HL-60 (cell line): ENCODE measurements at regions not wholly inside any gene's neighbourhood (a gene's known extent, or its start where the extent isn't known, plus 50 kb on each side); places are given as distances from the start of the nearest gene placed in this dataset.

Source experiments
- DNase-seq, 2 experiments: peaks; one replicate each; pipeline ENCODE4 v3.0.0-alpha.2; 2010 to 2020; ENCODE audit warnings: low read depth in 1 of 2, low spot score in 1 of 2
- H3K27ac ChIP-seq: fragments of 250-450 bp; sonication (Bioruptor Pico); replicated peaks from 2 replicates; pipeline ENCODE4 v1.5.1; 2020; ENCODE audit warnings: mild to moderate bottlenecking, moderate library complexity
- H3K27me3 ChIP-seq: fragments of 250-450 bp; sonication (Bioruptor Pico); 2 replicates; pipeline ENCODE4 v1.5.1; 2021; ENCODE audit warnings: mild to moderate bottlenecking, moderate library complexity; ENCODE audit not compliant: insufficient read depth, poor library complexity, severe bottlenecking
- H3K4me3 ChIP-seq: replicated peaks from 2 replicates; pipeline ENCODE4 v1.5.1; 2011; ENCODE audit warnings: mild to moderate bottlenecking, control low read depth, low read length; ENCODE audit not compliant: insufficient read depth
- GABPA ChIP-seq: IDR thresholded peaks from 2 replicates; pipeline ENCODE4 v1.6.1; 2012; ENCODE audit warnings: low read depth
- POLR2AphosphoS5 ChIP-seq: IDR thresholded peaks from 2 replicates; pipeline ENCODE4 v1.6.1; 2012; ENCODE audit warnings: low read depth
- SPI1 ChIP-seq: IDR thresholded peaks from 2 replicates; pipeline ENCODE4 v1.6.1; 2012; ENCODE audit warnings: low read depth, mild to moderate bottlenecking, borderline replicate concordance
- TF ChIP-seq, protein P1 (sequence below): IDR thresholded peaks from 2 replicates; pipeline ENCODE4 v1.6.1; 2012; ENCODE audit warnings: low read depth; ENCODE audit not compliant: insufficient replicate concordance
- TF ChIP-seq, protein P2 (sequence below): IDR thresholded peaks from one replicate; pipeline ENCODE4 v1.5.1; 2011; ENCODE audit warnings: low read length, control low read depth, inconsistent platforms; ENCODE audit not compliant: insufficient read depth

DNA sequence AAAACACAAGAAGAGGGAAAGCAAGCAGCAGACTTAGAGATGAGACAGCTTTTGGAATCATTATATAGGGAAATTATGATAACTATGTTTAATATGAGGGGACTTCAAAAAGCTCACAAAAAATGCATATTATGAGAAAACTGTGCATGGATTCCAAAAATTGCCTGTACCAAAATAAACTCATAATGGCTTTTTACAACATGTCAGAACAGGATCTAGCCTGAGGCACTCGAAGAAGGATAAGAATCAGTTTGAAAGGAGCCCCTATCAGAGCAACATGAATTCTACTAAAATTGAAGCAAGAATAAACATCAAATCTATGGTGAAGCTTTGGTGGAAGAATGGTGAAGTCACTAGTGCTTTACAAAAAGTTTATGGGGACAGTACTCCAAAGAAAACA lies 187.4 kb downstream of the RDH14 start:
- TF ChIP-seq GABPA (no peak), SPI1 (no peak)
- H3K27me3 ChIP-seq, result peaks cover 5% of the 10 kb centered on the region
- H3K4me3 ChIP-seq, result no peak overlapping the region
- H3K27ac ChIP-seq, result no peak overlapping the region
- DNase-seq, result no peak

DNA sequence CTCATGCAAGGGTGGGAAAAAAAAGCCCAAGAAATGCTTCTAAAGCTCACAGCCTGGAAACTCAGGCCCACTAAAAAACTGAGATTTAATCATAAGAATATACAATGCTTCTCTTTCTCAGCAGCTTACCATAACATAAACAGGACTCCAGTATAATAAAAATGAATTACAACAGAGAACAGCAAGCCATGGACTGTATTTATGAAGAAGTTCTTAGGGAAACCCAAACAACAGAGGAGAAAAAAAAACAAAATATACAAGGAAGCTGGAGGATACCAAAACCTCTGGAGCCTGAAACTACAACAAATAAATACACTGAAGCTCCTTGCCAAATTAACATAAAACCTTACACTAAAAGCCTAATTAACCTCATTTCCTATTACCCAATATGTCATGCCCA lies 187.8 kb downstream of the RDH14 start:
- no peak overlapping the region for H3K4me3 ChIP-seq
- no peak overlapping the region for H3K27ac ChIP-seq
- no peak for DNase-seq
- TF ChIP-seq, protein P1, sequence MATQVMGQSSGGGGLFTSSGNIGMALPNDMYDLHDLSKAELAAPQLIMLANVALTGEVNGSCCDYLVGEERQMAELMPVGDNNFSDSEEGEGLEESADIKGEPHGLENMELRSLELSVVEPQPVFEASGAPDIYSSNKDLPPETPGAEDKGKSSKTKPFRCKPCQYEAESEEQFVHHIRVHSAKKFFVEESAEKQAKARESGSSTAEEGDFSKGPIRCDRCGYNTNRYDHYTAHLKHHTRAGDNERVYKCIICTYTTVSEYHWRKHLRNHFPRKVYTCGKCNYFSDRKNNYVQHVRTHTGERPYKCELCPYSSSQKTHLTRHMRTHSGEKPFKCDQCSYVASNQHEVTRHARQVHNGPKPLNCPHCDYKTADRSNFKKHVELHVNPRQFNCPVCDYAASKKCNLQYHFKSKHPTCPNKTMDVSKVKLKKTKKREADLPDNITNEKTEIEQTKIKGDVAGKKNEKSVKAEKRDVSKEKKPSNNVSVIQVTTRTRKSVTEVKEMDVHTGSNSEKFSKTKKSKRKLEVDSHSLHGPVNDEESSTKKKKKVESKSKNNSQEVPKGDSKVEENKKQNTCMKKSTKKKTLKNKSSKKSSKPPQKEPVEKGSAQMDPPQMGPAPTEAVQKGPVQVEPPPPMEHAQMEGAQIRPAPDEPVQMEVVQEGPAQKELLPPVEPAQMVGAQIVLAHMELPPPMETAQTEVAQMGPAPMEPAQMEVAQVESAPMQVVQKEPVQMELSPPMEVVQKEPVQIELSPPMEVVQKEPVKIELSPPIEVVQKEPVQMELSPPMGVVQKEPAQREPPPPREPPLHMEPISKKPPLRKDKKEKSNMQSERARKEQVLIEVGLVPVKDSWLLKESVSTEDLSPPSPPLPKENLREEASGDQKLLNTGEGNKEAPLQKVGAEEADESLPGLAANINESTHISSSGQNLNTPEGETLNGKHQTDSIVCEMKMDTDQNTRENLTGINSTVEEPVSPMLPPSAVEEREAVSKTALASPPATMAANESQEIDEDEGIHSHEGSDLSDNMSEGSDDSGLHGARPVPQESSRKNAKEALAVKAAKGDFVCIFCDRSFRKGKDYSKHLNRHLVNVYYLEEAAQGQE, result no peak
- no peak for TF ChIP-seq SPI1
- no peak for TF ChIP-seq POLR2AphosphoS5
- no peak for TF ChIP-seq GABPA
- TF ChIP-seq, protein P2, sequence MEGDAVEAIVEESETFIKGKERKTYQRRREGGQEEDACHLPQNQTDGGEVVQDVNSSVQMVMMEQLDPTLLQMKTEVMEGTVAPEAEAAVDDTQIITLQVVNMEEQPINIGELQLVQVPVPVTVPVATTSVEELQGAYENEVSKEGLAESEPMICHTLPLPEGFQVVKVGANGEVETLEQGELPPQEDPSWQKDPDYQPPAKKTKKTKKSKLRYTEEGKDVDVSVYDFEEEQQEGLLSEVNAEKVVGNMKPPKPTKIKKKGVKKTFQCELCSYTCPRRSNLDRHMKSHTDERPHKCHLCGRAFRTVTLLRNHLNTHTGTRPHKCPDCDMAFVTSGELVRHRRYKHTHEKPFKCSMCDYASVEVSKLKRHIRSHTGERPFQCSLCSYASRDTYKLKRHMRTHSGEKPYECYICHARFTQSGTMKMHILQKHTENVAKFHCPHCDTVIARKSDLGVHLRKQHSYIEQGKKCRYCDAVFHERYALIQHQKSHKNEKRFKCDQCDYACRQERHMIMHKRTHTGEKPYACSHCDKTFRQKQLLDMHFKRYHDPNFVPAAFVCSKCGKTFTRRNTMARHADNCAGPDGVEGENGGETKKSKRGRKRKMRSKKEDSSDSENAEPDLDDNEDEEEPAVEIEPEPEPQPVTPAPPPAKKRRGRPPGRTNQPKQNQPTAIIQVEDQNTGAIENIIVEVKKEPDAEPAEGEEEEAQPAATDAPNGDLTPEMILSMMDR, result no peak
- peaks cover 5% of the 10 kb centered on the region for H3K27me3 ChIP-seq

DNA sequence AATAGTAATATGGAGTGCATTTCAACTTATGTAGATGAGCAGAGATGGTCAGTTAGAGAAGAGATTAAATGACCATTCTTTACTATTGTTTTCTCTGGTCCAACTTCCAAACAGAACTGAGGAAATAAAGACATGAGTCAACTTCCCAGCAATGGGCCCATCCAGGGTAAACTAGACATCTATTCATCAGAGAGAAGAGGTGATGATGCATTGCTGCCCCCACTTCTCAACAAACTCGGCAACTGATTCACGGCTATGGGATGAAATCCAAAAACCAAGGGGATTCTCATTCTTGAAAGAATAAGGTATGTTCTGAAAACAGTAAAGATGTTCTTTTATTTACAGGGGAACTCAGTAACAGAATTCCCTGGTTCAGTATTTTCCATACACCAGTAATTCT lies 190.7 kb downstream of the RDH14 start:
- DNase-seq, result no peak
- peaks cover 5% of the 10 kb centered on the region for H3K27me3 ChIP-seq
- TF ChIP-seq, protein P2, result no peak
- TF ChIP-seq SPI1 (no peak), GABPA (no peak), POLR2AphosphoS5 (no peak)
- TF ChIP-seq, protein P1, result no peak
- H3K27ac ChIP-seq, result no peak overlapping the region
- no peak overlapping the region for H3K4me3 ChIP-seq

DNA sequence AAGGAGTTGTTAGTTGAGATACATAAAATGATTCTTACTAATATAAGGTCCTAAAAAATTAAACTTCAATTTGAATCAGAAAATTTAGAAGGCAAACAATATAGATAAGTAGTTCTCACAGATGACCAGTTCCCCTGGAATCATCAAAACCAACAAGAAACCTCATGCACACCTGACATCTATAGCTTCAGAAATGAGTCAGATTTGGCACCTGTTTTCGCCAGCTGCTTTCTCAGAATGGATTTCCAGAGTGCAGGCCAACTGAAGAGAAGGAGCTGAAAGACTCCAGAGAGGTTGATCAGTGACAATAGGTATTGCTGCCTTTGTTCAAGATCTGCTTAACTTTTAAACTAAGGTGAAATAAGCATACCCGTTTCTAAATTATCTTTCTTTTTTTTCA lies 192.4 kb downstream of the RDH14 start:
- no peak overlapping the region for H3K4me3 ChIP-seq
- H3K27me3 ChIP-seq, result peaks cover 5% of the 10 kb centered on the region
- no peak overlapping the region for H3K27ac ChIP-seq
- no peak for TF ChIP-seq SPI1
- TF ChIP-seq, protein P1, result no peak
- no peak for TF ChIP-seq GABPA
- no peak for TF ChIP-seq POLR2AphosphoS5
- TF ChIP-seq, protein P2, result no peak
- no peak for DNase-seq
